GM18505 (cell line): ENCODE measurements at regions not wholly inside any gene's neighbourhood (a gene's known extent, or its start where the extent isn't known, plus 50 kb on each side); places are given as distances from the start of the nearest gene placed in this dataset.
"Not testable (repeated sequence)": the region's sequence is repeated elsewhere in the genome, so short reads cannot be mapped to it uniquely, and the experiment has no call there.

Experiments
- ATAC-seq: cut with Tn5 transposase; IDR thresholded peaks from one replicate; pipeline ENCODE4 v1.9.1; 2021; ENCODE audit not compliant: unreplicated experiment
- POLR2A ChIP-seq: IDR thresholded peaks from 4 replicates; pipeline ENCODE4 v1.6.1; 2011; ENCODE audit warnings: borderline replicate concordance; ENCODE audit not compliant: insufficient read depth, insufficient read length; ENCODE audit errors: extremely low read depth

DNA sequence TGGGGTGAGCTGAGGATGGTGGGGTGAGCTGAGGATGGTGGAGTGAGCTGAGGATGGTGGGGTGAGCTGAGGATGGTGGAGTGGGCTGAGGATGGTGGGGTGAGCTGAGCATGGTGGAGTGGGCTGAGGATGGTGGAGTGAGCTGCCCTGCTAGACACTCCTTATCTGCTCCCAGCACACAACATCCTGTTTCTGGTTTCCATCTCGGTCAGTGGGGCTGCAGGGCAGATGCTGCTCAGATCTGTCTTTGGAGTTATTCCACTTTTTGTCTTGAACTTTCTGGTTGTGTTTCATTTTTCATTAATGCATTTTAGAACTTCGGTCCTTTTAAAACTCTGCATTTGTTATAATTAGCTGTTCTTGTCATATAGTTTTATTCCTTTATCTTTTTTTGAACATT lies 67.9 kb upstream of the ANTXRL start:
- TF ChIP-seq POLR2A, result no peak
- ATAC-seq, result no peak

DNA sequence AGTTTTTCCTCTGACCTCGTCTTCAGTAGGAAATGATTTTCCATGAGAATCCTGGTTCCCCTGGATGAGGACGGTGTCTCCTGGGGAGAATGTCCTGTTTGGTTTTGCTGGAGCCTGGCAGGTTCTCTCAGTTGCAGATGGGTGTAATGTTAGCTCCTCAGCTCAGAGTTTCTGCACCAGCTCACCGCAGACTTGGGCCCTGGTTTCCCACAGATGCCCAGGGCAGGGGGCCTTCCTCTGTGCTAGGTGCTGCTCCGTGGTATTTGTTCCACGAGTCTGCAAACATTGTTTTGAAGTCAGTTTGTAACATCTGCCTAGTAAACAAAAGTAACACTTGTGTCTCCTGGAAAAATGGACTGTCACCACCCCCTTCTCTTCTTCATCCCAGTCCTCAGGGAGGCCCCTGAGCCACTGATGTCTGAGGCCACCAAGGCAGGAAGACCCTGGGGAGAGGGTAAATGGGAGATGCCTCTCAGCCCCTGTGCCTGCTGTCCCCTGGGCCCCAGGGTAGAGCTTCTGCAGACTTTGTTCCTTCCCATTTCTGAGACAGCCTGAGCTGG lies 67.3 kb upstream of the ANTXRL start:
- ATAC-seq, result not testable (repeated sequence)

DNA sequence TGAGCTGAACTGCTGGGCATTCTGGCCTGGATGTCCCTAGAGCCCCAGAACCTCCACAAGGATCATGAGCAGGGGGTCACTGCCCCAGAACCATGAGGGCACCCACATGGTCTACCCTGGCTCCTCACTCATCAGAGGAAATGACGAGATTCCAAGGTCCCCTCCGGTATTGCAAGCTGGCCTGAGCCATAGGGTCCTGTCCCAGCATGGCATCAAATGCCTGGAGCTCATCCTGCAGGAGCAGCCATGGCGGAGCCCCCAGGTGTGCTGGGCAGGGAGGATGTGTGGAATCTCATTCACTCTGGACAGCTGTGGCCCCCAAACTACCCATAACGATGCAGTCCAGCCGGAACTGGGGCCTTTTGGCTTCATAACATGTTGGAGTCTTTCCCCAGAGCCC lies 66.6 kb upstream of the ANTXRL start:
- no peak for TF ChIP-seq POLR2A
- ATAC-seq, result no peak

DNA sequence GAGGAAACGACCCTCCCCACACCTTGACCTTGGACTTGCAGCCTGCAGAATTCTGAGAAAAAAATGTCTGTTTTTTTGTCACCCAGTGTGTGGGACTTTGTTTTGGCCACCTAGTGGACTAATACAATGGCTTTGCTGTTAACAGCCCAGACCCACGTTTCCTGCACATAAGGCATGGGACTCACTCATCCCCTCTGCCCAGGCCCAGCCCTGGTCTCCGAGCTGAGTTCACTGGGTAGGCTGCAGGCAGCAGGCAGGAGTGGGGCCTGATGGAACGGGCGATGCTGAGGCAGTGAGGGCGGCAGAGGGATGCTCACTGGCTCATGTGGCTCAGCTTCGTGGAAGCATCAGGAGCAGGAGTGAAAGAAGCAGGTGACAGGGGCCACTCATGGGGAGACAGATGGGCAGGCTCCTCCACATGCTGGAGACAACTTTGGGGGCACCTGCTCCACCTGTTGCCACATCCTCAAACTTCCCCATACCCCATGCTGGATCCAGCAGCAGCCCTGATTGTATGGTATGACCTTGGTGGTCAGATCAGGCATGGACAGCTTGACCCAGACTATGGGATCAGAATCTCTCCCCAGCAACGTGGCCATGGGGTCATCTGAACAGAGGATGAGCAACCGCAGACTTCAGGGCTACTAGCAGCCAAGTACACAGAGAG lies 65.8 kb upstream of the ANTXRL start:
- ATAC-seq, result no peak
- no peak for TF ChIP-seq POLR2A

DNA sequence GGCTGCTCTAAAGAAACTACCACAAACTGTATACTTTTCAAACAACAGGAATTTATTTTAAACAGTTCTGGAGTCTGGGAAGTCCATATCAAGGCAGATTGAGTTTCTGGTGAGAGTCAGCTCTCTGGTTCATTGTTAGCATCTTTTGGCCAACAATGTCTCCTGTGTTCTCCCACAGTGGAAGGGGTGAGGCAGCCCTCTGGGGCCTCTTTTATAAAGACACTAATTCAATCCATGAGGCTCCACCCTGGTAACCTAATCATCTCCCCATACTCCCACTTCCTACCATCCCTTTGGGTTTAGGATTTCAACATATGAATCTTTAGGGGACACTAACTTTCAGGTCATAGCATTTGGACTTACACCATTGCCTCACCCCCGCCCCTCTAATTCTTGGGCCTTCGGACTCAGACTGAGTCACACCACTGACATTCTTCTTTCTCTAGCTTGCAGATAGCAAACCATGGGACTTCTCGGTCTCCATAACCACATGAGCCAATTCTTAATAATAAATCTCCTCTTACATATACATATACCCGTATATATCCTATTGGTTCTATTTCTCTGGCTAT lies 64.3 kb upstream of the ANTXRL start:
- TF ChIP-seq POLR2A, result no peak
- no peak for ATAC-seq

DNA sequence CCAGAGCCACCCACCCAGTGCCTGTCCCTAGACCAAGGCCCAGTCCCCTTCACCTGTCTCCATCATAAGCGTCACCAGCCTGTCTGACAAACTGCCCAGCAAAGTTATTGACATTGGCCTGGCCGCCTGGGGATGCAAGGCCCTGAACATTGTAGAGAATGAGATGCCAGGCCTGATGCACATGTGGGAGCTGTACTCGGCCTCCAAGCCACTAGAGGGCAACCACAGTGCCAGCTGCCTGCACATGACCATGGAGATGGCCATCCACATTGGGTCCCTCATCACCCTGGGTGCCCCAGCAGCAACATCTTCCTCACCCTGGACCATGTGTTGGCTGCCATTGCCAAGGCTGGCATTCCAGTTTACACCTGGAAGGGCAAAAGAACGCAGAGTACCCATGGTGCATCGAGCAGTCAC lies 63.7 kb upstream of the ANTXRL start:
- no peak for ATAC-seq
- no peak for TF ChIP-seq POLR2A

DNA sequence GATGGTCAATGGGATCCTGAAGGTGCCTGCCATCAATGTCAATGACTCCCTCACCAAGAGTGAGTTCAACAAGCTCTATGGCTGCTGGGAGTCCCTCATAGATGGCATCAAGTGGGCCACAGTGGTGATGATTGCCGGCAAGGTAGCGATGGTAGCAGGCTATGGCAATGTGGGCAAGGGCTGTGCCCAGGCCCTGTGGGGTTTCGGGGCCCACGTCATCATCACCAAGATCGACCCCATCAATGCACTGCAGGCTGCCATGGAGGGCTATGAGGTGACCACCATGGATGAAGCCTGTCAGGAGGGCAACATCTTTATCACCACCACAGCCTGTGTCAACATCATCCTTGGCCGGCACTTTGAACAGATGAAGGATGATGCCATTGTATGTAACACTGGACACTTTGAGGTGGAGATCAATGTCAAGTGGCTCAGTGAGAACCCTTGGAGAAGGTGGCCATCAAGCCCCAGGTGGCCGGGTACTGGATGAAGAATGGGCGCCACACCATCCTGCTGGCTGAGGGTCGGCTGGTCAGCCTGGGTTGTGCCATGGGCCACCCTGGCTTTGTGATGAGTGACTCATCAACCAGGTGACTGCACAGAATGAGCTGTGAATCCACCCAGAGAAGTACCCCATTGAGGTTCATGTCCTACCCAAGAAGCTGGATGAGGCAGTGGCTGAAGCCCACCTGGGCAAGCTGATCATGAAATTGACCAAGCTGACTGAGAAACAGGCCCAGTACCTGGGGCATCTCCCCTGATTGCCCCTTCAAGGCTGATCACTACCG lies 63.0 kb upstream of the ANTXRL start:
- TF ChIP-seq POLR2A, result no peak
- ATAC-seq, result no peak

DNA sequence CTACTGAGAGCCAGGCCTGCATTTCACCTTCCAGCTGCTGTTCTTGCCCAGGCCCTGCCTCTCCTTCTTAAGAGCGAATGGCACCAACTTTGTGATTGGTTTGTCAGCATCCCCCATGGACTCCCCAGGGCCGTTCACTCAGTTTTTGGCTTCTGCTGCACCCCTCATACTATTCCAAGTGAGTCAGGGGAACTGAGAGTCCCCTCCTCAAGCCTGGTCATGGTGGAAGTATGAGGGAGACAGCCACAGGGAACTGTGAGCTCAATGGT lies 62.4 kb upstream of the ANTXRL start:
- ATAC-seq, result no peak
- no peak for TF ChIP-seq POLR2A

DNA sequence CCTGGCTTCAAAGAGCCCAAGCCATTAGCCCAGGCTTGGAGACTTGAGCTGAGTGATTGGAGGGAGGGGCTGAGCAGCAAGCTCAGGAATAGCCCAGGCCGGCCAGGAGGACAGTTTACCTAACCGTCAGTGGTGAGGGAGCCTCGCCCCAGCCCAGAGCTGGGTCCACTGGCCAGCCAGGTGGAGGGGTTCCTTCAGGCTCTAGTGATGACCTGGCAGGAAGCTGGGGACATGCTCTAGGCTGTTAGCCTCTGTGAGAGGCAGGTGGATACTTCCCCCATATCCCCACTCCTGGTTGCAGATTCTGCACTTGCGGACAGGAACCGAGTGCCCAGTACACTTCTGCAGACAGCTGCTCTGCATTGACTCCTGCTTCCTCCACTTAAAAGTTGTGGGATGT lies 61.2 kb upstream of the ANTXRL start:
- no peak for ATAC-seq

DNA sequence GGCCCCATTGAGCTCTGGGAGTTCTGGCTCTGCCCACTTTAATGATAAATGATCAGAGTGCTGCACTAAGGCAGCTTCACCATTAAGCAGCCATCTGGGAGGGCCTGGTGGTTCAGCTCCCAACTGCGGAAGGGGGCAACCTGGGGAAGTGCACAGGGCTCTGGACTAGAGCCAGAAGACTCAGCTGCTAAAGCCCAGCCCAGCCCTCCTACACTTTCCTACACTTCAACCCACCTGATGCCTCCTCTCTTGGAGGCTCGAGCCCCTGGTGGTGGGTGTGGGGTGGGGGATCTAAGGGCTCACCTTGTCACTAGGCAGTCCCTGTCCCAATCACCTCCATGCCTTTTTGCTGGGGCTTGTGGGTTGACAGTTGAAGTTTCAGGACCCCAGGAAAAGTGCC lies 60.6 kb upstream of the ANTXRL start:
- no peak for ATAC-seq
- no peak for TF ChIP-seq POLR2A

More for the DNA sequence above, 61.2 kb upstream of the ANTXRL start:
- no peak for TF ChIP-seq POLR2A

DNA sequence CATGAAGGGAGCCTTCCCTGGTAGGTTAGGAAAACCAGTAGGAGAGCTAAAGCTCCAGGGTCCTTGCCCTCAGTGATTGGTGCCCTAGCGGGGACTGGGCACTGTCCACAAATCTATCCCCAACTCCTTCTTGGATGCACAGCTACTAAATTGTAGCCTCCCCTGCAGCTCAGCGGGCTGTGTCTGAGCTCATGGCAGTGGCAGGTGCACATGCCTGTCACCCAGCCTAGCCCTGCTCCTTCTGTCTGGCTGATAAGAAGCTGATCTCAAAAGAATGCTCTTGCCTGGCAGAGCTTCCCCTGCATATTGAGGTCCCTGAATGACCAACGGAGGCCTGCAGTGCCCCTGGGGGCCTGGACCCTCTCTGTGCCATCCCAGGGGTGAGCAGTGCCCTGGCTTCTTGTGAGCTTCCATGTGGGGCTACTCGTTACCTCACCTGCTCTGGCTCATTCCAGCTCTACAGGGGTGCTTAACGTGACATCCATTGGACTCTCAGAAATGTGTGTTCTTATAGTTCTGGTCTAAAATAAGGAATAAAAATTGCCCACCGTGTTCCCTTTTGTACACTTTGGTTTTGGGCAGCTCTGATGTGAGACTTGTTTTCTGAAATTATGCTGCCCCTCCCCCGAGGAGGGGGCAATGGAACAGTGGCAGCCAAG lies 59.8 kb upstream of the ANTXRL start:
- TF ChIP-seq POLR2A, result no peak
- ATAC-seq, result no peak

DNA sequence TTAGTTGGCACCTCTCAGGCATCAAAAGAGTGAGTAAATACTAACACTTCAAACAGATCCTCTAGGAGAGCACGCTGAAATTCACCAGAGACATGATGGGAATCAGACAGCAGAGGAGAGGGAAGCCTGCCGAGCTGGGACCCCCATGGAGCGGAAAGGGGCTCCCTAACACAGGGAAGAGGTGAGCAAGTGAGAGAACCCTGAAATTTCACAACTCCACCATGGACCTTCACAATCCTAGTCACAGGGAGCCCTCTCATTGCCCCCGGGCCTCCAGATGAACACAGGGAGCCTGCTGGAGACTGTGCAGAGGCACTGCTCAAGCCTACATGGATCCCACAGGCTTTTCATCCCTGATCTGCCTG lies 59.2 kb upstream of the ANTXRL start:
- ATAC-seq, result no peak
- no peak for TF ChIP-seq POLR2A

DNA sequence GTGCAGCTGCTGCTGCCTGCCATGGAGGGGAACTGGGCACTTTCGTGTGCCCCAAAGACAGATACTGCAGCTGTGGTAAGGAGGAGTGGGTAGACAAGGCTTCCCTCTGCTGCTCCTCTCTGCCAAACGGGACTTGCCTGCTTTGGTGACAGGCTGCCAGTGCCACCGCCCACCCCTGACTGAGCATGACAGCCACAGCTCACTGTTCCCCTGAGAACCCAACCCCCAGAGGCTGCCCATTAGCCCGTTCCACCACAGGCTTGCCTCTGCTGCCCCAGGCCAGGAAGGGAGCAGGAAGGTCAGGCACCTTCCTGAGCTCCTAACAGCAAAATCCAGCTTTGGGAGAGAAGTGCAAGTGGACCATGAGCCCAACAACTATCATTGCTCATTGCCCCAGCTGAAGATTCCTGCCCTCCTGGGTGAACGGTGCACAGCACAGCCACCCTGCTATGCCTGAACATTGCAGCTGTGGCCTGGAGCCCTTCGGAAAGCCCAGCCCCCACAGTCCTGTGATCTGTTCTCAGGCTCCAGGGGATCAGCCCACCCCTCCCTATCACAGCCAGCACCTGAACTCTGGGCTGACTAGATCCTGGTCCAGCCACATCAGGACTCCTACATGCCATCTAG lies 58.7 kb upstream of the ANTXRL start:
- no peak for TF ChIP-seq POLR2A
- ATAC-seq, result no peak
